SU-DHL-6 (cell line): ENCODE measurements at regions not wholly inside any gene's neighbourhood (a gene's known extent, or its start where the extent isn't known, plus 50 kb on each side); places are given as distances from the start of the nearest gene placed in this dataset.

Experiments used
- EZH2phosphoT487 ChIP-seq: fragments of 200-600 bp; sonication (generic), shearing (Covaris generic); conservative IDR thresholded peaks from 2 replicates; pipeline ENCODE4 v1.6.1; 2018; ENCODE audit warnings: mild to moderate bottlenecking, antibody characterized with exemption, low read length, moderate library complexity, mixed read lengths
- TF ChIP-seq, protein P1 (sequence below): fragments of 200-600 bp; sonication (generic); IDR thresholded peaks from one replicate; pipeline ENCODE4 v1.5.1; 2017; ENCODE audit warnings: antibody characterized with exemption, mild to moderate bottlenecking, low read length, moderate library complexity; ENCODE audit not compliant: insufficient read depth, poor library complexity, severe bottlenecking

DNA sequence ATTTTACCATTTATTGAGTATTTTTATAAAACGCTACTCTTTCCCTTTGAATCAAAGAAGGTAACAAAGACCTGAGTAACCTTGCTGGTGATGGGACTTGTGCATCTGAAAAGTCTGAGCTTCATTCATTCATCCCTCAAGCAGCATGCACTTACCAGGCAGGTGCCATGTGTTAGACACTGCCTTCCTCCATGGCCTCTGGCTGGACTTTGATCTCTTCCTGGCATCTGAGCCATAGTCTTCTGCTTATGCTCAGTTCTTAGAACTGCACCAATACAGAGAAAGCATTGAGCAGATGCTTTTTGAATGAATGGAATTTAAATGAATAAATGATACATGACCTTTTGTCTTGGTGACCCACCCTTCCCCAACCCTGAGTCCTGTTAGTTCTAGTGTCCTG, 251.4 kb upstream of the COPS8 start:
- TF ChIP-seq, protein P1, sequence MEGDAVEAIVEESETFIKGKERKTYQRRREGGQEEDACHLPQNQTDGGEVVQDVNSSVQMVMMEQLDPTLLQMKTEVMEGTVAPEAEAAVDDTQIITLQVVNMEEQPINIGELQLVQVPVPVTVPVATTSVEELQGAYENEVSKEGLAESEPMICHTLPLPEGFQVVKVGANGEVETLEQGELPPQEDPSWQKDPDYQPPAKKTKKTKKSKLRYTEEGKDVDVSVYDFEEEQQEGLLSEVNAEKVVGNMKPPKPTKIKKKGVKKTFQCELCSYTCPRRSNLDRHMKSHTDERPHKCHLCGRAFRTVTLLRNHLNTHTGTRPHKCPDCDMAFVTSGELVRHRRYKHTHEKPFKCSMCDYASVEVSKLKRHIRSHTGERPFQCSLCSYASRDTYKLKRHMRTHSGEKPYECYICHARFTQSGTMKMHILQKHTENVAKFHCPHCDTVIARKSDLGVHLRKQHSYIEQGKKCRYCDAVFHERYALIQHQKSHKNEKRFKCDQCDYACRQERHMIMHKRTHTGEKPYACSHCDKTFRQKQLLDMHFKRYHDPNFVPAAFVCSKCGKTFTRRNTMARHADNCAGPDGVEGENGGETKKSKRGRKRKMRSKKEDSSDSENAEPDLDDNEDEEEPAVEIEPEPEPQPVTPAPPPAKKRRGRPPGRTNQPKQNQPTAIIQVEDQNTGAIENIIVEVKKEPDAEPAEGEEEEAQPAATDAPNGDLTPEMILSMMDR: no peak
- no peak for TF ChIP-seq EZH2phosphoT487
